Fibroblast of lung (primary cell): ENCODE measurements at regions not wholly inside any gene's neighbourhood (a gene's known extent, or its start where the extent isn't known, plus 50 kb on each side); places are given as distances from the start of the nearest gene placed in this dataset.

Experiments
- DNase-seq, 2 donors: peaks; one replicate each; pipeline versions ENCODE4 v3.0.0 to v3.0.0-alpha.2; 2010; ENCODE audit warnings: low read depth in 2 of 2
- H2AFZ ChIP-seq: 2 replicates; pipeline ENCODE4 v1.5.1; 2012; ENCODE audit warnings: low read length, control low read depth, inconsistent platforms
- H3K27ac ChIP-seq: 2 replicates; pipeline ENCODE4 v1.5.1; 2011; ENCODE audit warnings: low read length, control low read depth; ENCODE audit not compliant: insufficient read depth
- H3K27me3 ChIP-seq: 2 replicates; pipeline ENCODE4 v1.5.1; 2011; ENCODE audit warnings: mild to moderate bottlenecking, low read length; ENCODE audit not compliant: control insufficient read depth, insufficient read depth
- H3K36me3 ChIP-seq: 2 replicates; pipeline ENCODE4 v1.5.1; 2011; ENCODE audit warnings: low read length; ENCODE audit not compliant: control insufficient read depth, insufficient read depth
- H3K4me1 ChIP-seq: 2 replicates; pipeline ENCODE4 v1.5.1; 2011; ENCODE audit warnings: low read length; ENCODE audit not compliant: control insufficient read depth, insufficient read depth; ENCODE audit errors: extremely low read depth
- H3K4me2 ChIP-seq: 2 replicates; pipeline ENCODE4 v1.5.1; 2011; ENCODE audit warnings: low read length, control low read depth; ENCODE audit not compliant: insufficient read depth; ENCODE audit errors: extremely low read depth
- H3K4me3 ChIP-seq, 4 experiments: fragments of 200-600 bp in 1 of 4; sonication (generic) in 1 of 4; replicated peaks in 1 of 4; 2 replicates each; pipeline ENCODE4 v1.5.1; 2011 to 2016; ENCODE audit warnings: low read length in 4 of 4, low read depth in 3 of 4, mild to moderate bottlenecking in 3 of 4, control low read depth in 2 of 4, inconsistent platforms in 1 of 4, mixed read lengths in 1 of 4; ENCODE audit not compliant: insufficient read depth in 1 of 4; ENCODE audit errors: control extremely low read depth in 1 of 4
- H3K79me2 ChIP-seq: 2 replicates; pipeline ENCODE4 v1.5.1; 2012; ENCODE audit warnings: mild to moderate bottlenecking, low read length, inconsistent platforms; ENCODE audit not compliant: control insufficient read depth, insufficient read depth
- H3K9ac ChIP-seq: 2 replicates; pipeline ENCODE4 v1.5.1; 2011; ENCODE audit warnings: mild to moderate bottlenecking, low read length, control low read depth; ENCODE audit not compliant: insufficient read depth
- H3K9me3 ChIP-seq: 2 replicates; pipeline ENCODE4 v1.5.1; 2012; ENCODE audit warnings: low read depth, low read length; ENCODE audit not compliant: control insufficient read depth, insufficient read depth
- H4K20me1 ChIP-seq: 2 replicates; pipeline ENCODE4 v1.5.1; 2011; ENCODE audit warnings: low read length; ENCODE audit not compliant: control insufficient read depth, insufficient read depth; ENCODE audit errors: extremely low read depth
- CTCF ChIP-seq, 2 donors: IDR thresholded peaks in 1 of 2; conservative IDR thresholded peaks in 1 of 2; 1 replicate in 1 of 2; 2 replicates in 1 of 2; pipeline ENCODE4 v1.5.1; 2011 to 2012; ENCODE audit warnings: low read length in 2 of 2, control low read depth in 1 of 2, inconsistent platforms in 1 of 2, low read depth in 1 of 2, mild to moderate bottlenecking in 1 of 2
- EZH2 ChIP-seq: IDR thresholded peaks from 2 replicates; pipeline ENCODE4 v1.5.1; 2012; ENCODE audit warnings: low read length, control low read depth, mild to moderate bottlenecking; ENCODE audit errors: missing control alignments

- Histone ChIP-seq H3K27me3 (no peaks in the 10 kb centered on the region), H3K4me1 (peaks cover 4% of the 10 kb centered on the region), H3K4me3 (no peak overlapping the region), H3K27ac (no peak overlapping the region), H3K4me2 (no peak overlapping the region), H3K9me3 (no peaks in the 10 kb centered on the region), H3K36me3 (no peaks in the 10 kb centered on the region), H3K79me2 (no peaks in the 10 kb centered on the region), H3K9ac (no peak overlapping the region), H2AFZ (no peak overlapping the region), H4K20me1 (no peaks in the 10 kb centered on the region)
- TF ChIP-seq CTCF (conservative IDR thresholded peaks at IDR 0.05 in 1 of 2, IDR thresholded peaks at IDR 0.05 in 1 of 2; ENCODE audit: low read depth in 1 of 2, low read length in 2 of 2) (no peak), EZH2 (no peak)
- no peak for DNase-seq
Measured at GRCh38 chr9:111096051-111096450, 57.8 kb upstream of the LPAR1 start.

- no peaks in the 10 kb centered on the region for H3K9me3 ChIP-seq
- no peak overlapping the region for H3K9ac ChIP-seq
- H3K4me3 ChIP-seq: no peak overlapping the region
- peak in 1 of 2 donors; percentile 2 for DNase-seq
- TF ChIP-seq CTCF (conservative IDR thresholded peaks at IDR 0.05 in 1 of 2, IDR thresholded peaks at IDR 0.05 in 1 of 2; ENCODE audit: low read depth in 1 of 2, low read length in 2 of 2): no peak
- no peak for TF ChIP-seq EZH2
- H3K4me2 ChIP-seq: peak overlapping the region; percentile 30
- H3K36me3 ChIP-seq: no peaks in the 10 kb centered on the region
- peak overlapping the region; percentile 51 for H3K27ac ChIP-seq
- peaks cover 4% of the 10 kb centered on the region for H3K4me1 ChIP-seq
- H3K27me3 ChIP-seq: no peaks in the 10 kb centered on the region
- no peaks in the 10 kb centered on the region for H4K20me1 ChIP-seq
- H3K79me2 ChIP-seq: no peaks in the 10 kb centered on the region
- peak overlapping the region; percentile 38 for H2AFZ ChIP-seq
Measured at GRCh38 chr9:111095441-111095840, 57.2 kb upstream of the LPAR1 start.

GRCh38 chr9:111094958-111095357, 56.7 kb upstream of the LPAR1 start:
- peak in 1 of 2 donors; percentile 13 for DNase-seq
- H3K9me3 ChIP-seq: no peaks in the 10 kb centered on the region
- H4K20me1 ChIP-seq: no peaks in the 10 kb centered on the region
- peak overlapping the region; percentile 51 for H3K27ac ChIP-seq
- TF ChIP-seq EZH2: no peak
- no peak for TF ChIP-seq CTCF (conservative IDR thresholded peaks at IDR 0.05 in 1 of 2, IDR thresholded peaks at IDR 0.05 in 1 of 2; ENCODE audit: low read depth in 1 of 2, low read length in 2 of 2)
- no peaks in the 10 kb centered on the region for H3K27me3 ChIP-seq
- H3K4me1 ChIP-seq: peaks cover 4% of the 10 kb centered on the region
- peak overlapping the region; percentile 38 for H2AFZ ChIP-seq
- peak overlapping the region; percentile 30 for H3K4me2 ChIP-seq
- H3K36me3 ChIP-seq: no peaks in the 10 kb centered on the region
- no peak overlapping the region for H3K9ac ChIP-seq
- no peaks in the 10 kb centered on the region for H3K79me2 ChIP-seq
- no peak overlapping the region for H3K4me3 ChIP-seq
